ENCODE measurements at regions not wholly inside any gene's neighbourhood (a gene's known extent, or its start where the extent isn't known, plus 50 kb on each side); places are given as distances from the start of the nearest gene placed in this dataset.

DNA sequence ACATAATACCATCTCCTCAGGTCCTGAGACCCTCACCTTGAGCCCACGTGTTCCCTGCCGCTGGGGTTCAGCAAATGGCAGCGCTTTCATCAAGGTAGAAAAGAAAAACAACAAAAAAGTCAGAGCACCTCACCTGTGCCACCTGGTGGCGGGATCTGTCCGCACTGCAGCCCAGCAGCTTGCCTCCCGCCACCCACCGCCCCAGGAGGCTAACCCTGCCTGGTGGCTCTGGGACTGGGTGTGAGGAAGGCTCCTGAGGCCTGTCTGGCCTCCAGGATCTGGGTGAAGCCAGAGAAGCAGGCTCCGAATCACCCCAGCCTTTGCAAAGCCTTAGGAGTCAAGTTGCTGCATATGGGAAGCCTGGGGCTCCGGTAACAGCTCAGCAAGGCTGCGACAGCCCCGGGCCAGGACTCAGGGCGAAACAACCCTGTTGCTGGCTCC, 270.8 kb downstream of the BMP7 start:
- TF ChIP-seq, protein P1, sequence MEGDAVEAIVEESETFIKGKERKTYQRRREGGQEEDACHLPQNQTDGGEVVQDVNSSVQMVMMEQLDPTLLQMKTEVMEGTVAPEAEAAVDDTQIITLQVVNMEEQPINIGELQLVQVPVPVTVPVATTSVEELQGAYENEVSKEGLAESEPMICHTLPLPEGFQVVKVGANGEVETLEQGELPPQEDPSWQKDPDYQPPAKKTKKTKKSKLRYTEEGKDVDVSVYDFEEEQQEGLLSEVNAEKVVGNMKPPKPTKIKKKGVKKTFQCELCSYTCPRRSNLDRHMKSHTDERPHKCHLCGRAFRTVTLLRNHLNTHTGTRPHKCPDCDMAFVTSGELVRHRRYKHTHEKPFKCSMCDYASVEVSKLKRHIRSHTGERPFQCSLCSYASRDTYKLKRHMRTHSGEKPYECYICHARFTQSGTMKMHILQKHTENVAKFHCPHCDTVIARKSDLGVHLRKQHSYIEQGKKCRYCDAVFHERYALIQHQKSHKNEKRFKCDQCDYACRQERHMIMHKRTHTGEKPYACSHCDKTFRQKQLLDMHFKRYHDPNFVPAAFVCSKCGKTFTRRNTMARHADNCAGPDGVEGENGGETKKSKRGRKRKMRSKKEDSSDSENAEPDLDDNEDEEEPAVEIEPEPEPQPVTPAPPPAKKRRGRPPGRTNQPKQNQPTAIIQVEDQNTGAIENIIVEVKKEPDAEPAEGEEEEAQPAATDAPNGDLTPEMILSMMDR (IDR thresholded peaks at IDR 0.05), result peak in 2 of 3 experiments; percentile 28 to 40
- TF ChIP-seq POLR2AphosphoS5 (IDR thresholded peaks at IDR 0.05) (no peak), POLR2A (IDR thresholded peaks at IDR 0.05; ENCODE audit: low read depth) (no peak), EP300 (IDR thresholded peaks at IDR 0.05) (no peak)

Data from esophagus muscularis mucosa (tissue), 4 donors.